ENCODE measurements at regions not wholly inside any gene's neighbourhood (a gene's known extent, or its start where the extent isn't known, plus 50 kb on each side); places are given as distances from the start of the nearest gene placed in this dataset.
"Not testable (repeated sequence)": the region's sequence is repeated elsewhere in the genome, so short reads cannot be mapped to it uniquely, and the experiment has no call there.

DNA sequence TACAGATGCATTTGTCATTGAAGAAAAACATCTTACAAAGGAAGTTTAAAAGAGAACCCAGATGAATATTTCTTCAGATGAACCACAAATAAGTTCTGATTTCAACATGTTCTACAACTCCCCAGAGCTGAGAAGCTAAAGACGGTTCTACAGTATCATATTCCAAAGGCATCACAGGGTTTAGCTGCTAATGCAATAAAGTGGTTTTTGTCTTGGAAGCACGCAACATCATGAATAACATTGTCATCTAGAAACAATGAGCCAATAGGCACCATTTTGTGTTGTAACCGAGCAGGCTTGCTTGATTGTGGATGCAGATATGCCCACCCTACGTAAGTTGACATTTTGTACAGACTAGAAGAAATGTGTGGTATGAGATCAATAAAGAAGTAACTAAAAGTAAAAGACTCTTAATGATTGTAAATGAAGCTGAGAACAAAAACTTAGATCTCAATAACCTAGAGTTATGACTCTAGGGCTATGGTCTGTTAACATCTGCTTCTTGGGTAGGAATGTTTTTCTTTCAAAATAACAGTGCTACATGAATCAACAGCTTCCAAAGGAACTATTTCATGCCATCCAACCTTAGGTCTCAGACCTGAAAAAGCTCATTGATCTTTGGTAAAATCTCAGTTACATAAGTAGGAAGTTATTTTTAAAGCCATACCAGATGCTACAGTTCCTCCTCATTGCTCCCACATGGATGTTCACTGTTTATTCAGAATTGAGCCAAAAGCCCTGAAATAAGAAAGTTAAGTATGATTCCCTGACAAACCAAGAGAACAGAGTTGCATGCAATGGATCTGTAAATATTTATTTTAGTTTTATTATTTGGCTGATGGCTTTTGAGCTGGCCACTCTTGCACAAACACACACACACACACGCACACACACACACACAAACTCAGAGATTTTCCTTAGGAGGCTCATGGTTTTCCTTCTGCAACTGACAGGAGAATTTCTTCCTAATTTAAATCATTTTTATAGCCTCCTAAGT, 118.7 kb upstream of the SLCO6A1 start:
- DNase-seq (ENCODE audit: low spot score): no peak

DNA sequence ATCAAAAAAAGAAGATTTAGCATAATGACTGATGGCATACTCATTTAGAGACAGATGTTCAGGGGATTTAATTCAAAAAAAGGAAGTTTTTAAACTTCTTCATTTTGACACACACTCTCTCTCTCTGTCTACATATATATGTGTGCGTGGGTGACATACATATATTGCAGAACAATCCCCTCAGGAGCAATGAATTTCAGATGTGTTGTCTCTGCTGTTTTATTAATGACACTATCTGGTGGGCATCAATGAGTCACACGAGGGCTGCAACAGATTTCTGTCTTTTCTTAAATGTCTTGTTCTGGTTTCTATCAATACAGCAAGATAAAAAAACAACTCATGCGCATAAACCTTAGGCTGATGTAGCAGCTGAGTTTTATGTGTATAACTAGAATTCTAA, 123.5 kb upstream of the SLCO6A1 start:
- no peak for DNase-seq (ENCODE audit: low spot score)

DNA sequence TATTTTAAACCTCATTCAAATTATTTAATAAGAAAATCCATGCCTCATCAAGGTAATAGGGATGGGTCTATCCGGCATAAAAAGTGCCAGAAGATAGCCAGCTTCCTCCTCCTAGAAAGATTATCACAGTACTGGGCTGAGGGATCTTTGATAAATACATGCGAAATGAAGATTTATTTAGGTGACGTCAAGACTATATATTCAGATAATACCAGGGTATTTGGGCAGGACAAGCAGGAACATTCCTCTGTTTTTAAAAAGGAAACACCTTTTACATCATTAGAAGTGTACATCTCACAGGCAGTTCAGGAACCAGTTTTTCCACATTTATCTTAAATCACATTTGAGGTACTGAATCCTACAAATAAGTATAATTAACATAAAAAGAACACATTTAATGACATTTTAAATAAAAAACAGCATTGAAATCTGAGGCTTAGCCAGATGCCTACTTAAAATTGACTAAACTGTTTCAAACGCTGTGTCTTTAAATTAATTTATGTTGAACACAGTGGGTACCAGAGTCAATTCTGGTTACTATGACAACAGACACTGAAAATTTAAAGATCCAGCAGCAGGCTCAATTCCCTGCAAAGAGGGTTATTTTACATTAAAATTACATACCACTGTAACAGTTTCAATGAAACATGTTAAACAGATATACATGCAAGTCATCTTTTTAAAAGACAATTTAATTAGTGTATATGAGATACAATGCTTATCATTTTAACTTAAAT, 124.7 kb upstream of the SLCO6A1 start:
- no peak for DNase-seq (ENCODE audit: low spot score)

DNA sequence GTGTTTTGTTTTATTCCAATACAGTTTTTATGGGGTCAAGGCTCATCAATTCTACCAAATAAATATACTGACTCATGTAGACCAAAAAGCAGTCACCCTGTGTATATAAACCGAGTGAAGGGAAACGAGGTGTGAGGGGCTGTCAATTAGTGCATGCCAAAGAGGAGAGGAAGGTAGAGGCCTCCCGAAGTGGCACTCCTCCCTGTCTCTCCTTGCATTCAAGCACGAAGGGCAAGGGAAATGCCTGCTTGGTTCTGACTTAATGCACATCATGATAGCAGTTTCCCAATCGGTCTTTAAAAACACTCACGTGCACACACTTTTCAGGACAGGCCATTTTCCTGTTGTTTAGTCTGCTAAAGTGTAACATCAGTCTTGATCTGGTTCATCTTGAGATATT, 125.6 kb upstream of the SLCO6A1 start:
- no peak for DNase-seq (ENCODE audit: low spot score)

DNA sequence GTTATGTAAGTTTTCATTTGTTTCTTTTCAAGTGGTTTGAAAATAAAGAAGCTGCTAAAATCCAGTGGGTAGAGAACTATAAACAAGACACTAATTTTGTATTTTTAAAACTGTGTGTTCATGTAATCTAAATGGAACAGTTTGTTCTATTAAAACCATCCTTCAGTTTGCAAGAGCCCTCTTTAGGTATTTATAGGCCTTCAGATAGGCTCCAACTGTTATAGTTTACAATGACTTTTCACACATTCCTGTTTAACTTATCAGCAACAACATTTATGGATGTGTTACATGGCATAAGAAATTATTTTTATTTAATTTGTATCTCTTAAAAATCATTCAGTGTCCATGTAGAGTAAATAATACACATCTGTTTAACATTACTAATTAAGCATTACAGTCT, 126.7 kb upstream of the SLCO6A1 start:
- no peak for DNase-seq (ENCODE audit: low spot score)

DNA sequence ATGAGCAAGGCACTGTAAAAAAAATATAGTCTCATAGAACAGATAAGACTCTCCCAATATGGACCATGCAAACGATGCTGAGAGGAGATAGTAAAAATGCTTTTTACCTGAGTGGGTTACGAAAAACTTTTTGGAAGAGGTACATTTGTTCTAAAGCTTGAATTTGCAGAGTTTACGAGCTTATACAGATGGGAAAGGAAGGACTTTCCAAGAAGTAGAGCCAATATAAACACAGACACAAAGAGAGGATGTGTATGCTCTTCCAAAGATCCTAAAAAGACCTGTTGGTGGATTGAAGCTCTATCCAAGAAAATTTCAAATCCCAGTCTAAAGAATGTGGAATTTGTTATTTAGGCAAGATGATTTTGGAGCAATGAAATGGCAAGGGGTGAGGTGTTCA, 127.1 kb upstream of the SLCO6A1 start:
- no peak for DNase-seq (ENCODE audit: low spot score)

DNA sequence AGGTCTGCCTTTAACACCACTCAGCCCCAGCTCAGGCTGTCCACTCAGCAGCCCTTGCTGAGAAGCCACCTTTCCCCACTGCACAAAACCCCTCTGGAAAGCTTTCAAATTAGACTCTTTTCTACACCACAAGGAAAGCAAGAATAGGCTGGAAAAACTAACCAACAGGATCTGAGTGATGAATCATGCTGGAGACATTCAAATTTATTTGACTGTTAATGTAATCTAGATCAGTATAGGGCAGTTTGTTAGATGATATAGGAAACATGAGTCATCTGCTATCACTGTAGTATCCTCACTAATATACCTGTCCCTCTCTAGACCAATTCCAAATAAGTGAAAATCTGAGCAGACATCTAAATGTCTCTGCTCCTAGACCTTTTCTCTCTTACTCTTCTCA, 127.8 kb upstream of the PAM start:
- peak; percentile 20 for DNase-seq (ENCODE audit: low spot score)

DNA sequence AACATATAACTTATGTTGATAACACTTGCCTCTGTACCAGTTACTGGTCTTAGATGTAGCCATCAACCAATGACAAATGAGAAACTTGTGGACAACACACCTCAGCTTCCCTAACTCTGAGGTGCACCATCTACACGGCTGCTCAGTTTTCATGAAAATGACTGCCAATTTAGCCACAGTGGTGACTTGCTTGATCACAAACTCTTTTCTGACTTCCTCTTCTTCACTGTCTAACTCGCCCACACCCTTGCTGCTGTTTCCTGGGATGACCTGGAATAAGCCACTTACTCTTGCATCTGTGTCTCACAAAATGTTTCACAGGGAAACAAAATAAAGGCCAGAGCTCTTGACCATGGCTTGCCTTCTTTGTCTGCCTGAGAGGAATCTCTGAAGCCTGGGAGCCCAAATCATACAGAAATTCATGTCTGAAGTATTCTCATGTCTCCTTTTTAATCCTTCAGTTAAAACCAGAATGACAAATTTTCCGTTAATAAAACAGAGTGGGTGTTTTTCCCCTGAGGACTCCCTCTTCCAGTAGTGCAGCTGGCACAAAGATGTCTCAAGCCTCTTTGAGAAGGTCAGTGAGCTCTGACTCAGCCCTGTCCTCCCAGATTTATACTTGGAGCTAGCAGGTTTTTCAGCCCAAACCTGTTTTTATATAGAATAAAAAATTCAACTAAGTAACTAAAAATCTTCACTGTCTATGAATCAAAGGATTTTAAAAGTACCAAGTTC, 126.5 kb upstream of the PAM start:
- no peak for DNase-seq (ENCODE audit: low spot score)

DNA sequence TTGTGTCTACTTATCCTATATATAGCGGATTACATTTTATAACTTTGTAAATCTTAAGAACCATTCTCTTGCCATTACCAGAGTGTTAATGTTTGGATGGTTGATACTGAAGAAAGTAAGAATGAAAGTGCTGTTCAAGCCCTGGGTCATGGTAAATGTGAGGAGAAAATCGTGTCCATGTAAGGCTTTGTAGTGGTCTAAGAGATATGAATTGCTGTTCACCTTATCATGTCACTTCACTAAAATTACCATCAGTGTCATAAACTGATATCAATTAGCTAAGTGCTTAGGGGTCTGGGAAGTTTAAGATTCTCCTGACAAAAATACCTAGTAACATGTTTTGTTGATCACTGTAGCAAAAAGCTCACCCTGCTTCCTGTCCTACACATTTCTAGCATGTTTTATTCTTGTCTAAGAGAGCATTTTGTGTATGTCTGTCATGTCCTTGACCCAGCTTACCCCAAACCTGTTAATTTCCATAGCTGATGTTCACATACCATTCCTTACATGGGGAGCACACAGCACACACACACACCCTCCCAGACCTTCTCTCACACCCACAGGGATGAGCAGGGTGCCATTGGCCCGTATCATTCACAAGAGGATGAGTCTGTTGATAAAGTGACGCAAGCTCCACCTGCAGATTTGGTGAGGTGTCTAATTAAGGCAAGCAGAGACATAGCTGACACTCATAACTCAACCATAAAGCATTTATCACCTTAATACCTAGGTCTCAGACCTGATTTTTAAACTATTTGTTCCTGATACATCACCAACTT, 125.1 kb upstream of the PAM start:
- DNase-seq (ENCODE audit: low spot score): no peak

DNA sequence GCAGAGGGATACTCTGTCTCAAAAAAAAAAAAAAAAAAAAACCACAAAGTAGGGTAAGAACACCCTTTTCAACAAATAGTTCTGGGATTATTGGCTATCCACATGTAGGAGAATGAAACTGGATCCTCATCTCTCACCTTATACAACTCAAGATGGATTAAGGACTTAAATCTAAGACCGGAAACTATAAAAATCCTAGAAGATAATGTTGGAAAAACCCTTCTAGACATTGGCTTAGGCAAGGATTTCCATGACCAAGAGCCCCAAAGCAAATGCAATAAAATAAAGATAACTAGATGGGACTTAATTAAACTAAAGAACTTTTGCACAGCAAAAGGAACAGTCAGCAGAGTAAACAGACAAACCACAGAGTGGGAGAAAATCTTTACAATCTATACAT, 119.7 kb upstream of the PAM start:
- DNase-seq (ENCODE audit: low spot score): not testable (repeated sequence)

DNA sequence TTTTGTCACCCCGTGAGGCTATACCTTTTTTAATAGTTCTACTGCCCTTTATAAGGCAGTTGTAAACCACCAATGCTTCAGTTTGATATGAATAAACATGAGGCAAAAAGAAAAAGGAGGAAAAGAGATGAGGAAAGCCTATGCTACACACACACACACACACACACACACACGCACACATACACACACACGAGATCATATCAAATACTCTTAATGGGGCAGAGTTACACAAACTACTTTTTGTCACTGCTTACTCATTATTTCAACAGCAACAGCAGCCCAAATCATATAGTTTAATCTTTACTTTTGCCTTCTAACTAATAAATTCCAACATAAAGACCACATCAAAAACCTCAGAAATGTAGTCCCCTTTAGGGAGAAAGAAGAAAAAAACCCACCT, 116.8 kb upstream of the PAM start:
- DNase-seq (ENCODE audit: low spot score): no peak

DNA sequence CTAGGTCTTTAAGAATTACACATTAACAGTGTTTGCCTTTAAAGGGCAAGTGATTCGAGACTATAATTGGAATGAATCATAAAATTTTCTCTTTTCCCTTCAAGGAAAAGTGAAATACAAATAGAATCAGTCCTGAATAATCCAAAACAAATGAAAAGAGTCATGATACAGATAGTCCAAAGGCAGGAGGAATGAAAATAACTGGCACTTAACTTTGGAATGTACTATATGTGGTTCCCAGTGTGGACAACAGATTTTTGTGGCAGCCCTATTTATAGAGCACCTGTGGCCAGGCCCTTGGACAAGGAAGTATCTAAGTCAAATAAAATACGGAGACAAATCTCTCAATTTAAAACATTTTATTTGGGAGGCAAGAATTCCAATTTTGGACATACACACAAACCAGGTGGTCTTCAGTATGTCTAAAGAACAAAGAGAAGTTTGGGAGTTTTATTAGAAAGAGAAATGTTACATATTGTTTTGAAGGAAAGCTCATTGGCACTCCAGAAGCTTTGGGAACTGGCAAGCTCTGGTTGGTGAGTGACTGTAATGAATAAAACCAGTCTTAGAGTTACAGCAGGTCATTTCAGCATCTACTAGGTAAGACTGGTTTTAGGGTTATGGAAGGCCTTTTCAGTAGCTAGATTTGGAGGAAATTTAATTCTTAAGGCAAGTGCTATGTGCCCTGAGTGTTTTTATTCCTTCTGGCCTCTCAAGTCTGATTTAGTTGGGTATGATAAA, 116.0 kb upstream of the PAM start:
- DNase-seq (ENCODE audit: low spot score): no peak

DNA sequence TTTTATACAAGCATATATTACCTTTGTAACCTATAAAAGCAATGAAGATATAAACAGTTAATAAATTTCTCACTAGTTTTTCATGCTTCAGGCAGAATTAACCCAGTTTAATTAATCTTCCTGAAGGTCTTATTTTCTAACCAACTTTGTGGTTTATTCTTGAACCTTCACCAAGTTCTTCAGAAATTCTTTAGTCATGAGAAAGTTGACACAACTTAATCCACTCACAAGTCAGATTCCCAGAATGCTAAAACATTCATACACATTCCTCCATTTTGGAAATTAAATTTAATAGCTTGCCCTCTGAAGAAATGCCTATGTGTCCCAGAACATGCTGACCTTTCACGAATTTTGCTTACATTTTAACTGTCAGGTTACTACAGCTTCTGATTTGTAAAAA, 105.4 kb upstream of the PAM start:
- no peak for DNase-seq (ENCODE audit: low spot score)

DNA sequence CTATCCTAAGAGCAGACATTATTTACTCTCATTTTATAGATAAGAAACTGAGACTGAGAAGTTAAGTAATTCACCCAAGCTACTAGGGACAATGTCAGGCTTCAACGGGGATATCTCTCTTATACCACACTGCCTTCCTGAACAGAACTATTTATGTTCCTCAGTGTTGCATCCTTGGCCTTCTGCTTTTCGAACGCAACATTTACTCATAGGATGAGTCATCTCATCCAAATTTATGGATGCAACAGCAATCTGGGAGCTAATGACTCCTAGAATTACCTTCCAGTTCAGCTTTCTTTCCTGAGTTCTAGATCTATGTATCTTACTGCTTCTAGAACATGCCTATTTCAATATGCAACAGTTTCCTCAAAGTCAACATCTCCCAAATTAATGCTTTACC, 103.6 kb upstream of the PAM start:
- no peak for DNase-seq (ENCODE audit: low spot score)

DNA sequence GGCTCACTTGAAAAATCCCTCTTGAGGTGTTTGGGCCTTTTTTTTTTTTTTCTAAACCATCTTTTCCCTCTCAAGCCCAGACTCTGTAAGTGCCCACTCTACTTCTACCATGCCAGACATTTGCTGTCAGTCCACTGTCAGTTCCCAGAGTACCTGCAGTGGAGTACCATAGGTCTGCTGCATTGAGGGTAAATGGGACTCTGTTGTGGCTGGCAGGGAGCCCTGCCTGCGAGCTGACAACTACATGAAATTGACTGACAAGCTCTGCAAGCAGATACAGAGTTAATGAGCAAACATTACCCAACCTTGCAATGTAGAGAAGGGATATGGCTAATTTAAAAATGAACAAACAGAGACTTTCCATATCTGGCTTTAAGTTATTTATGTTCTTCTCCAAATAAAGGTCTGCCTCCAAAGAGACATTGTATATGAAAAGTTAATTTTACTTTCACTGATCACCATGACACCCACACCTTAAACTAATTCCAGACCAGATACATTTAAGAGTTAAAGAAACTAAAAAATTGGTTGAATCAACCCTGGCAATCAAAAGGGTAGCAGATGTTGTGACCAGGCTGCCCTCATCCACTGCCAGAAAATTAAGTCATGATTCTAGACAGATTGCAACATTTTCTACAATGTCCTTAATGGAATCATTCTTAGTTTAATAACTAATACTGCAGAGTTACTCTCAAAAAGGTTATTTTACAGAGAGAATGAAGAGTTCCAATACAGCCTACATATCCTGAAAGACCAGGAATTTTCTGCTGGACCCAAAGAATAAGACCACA, 100.4 kb upstream of the PAM start:
- no peak for DNase-seq (ENCODE audit: low spot score)

DNA sequence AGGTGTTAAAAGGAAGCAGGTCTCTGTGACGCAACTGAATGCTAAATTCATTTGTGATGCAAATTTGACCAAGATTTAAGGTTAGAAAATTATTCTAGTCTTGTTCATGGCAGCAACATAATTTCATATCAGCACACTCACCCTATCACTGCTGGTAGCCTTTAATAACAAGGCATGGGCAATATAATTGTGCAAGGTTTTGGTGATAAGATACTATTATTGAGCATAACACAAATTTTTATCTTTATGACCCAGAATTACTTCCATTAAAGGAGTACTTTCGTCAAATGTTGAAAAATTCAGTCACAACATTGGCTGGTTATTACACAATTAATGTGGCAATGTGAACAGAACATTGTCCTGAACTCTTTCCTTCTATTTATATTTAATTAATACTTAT, 96.0 kb upstream of the PAM start:
- no peak for DNase-seq (ENCODE audit: low spot score)

DNA sequence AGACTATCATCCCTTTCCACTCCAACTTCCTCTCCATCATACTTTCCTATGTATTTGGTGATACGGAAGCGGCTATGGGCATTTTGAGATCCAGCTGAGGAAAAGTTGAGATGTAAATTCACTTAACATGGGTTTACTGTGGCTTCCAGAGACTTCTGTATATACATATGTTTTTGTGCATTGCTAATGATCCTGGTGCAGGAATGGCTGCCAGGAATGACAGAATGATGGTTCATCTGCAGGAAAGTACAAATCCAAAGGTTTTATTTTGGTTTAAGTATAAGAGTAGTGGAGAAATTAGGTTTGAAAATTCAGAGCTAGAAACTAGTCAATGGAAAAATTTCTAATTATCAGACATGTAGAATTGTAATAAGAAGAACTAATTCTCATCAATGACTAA, 95.0 kb upstream of the PAM start:
- DNase-seq (ENCODE audit: low spot score): no peak

DNA sequence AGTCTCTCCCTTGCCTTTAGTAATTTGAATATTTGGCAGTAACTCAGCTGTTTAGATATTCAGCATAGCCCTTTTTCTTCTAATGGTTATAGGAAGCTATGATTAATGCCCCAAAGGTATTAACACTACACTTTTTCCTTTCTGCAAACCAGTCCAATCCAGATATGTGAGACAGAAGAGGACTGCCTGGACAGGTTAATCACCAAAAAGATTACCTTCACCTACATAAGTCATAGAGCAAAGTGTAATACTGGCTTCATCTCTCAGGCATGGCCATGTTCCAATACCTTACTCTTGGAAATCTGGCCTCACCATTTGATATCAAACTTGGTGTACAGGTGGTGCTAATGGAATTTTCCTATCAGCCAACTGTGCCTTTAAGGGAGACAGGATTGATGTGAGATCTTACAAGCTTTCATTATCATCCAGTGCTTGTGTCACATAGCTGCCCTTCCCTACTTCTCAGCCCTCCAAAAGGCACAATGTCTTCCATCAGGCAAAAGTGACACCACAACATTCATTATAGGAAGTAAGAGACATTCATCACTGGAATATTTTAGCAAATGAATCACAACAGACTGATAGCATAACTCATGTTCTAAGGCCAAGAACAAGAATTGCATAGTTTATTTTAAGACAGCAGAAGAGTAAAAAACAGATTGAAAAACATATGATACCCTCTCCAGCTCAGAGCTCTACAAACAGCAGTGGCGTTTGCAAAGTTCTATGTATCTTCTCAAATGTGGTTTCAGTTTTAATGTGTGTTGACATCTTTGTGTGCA, 91.2 kb upstream of the PAM start:
- DNase-seq (ENCODE audit: low spot score): no peak

DNA sequence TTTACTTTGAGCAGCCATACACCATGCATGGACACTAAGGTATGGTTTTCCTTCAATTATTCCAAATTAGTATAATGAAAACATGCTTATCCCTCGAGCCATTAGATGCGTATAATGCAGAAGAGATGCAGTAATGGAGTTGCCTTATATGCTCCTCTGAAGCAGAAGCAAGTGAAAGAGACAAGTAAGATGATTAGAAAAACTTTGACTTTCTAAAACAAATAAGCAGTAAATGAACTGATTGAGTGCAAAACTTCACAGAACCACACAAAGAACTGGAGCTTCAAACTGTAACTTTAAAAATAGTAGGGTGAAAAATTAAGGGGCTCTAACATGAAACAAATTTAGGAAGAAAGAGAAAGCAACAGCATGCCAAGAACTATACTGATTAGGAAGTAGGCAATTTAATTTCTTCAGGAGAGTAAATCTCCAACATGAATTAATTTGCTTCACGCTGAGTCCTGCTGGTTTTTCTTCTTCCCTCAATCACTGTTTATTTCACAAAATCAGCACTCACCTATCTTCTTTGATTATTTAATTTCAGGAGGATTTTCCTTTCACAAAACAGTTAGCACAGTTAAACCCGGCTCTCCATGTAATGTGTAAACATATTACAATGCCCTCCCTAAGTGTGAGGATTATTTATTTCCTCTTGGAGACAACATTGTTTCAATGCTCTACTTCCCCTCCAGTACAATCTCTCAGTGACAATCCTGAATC, 90.3 kb upstream of the PAM start:
- no peak for DNase-seq (ENCODE audit: low spot score)

Data from kidney capillary endothelial cell (primary cell).